Dendritic cell treated with granulocyte-macrophage colony-stimulating factor and Interleukin-4, amounts not matched to agents 40 ng/mL and 50 ng/mL, for 4 days (primary cell): ENCODE measurements at regions not wholly inside any gene's neighbourhood (a gene's known extent, or its start where the extent isn't known, plus 50 kb on each side); places are given as distances from the start of the nearest gene placed in this dataset.
"Not testable (repeated sequence)": the region's sequence is repeated elsewhere in the genome, so short reads cannot be mapped to it uniquely, and the experiment has no call there.

Source experiments
- H3K27ac Mint-ChIP-seq: one replicate; pipeline ENCODE4 v1.8.0; 2022; ENCODE audit warnings: mild to moderate bottlenecking, mixed read lengths
- H3K27me3 Mint-ChIP-seq: one replicate; pipeline ENCODE4 v1.8.0; 2022; ENCODE audit warnings: mild to moderate bottlenecking, mixed read lengths
- H3K36me3 Mint-ChIP-seq: one replicate; pipeline ENCODE4 v1.8.0; 2022; ENCODE audit warnings: low read depth, mixed read lengths
- H3K4me1 Mint-ChIP-seq: one replicate; pipeline ENCODE4 v1.8.0; 2022; ENCODE audit warnings: low read depth, mixed read lengths
- H3K4me3 Mint-ChIP-seq: one replicate; pipeline ENCODE4 v1.8.0; 2022; ENCODE audit warnings: mild to moderate bottlenecking, moderate library complexity, mixed read lengths
- H3K9me3 Mint-ChIP-seq: one replicate; pipeline ENCODE4 v1.8.0; 2022; ENCODE audit warnings: mixed read lengths
- intact Hi-C: fragments of 100-400 bp; cut with micrococcal nuclease; formaldehyde crosslinking; loops from one replicate; pipeline ENCODE4 v1.15.0; 2022

DNA sequence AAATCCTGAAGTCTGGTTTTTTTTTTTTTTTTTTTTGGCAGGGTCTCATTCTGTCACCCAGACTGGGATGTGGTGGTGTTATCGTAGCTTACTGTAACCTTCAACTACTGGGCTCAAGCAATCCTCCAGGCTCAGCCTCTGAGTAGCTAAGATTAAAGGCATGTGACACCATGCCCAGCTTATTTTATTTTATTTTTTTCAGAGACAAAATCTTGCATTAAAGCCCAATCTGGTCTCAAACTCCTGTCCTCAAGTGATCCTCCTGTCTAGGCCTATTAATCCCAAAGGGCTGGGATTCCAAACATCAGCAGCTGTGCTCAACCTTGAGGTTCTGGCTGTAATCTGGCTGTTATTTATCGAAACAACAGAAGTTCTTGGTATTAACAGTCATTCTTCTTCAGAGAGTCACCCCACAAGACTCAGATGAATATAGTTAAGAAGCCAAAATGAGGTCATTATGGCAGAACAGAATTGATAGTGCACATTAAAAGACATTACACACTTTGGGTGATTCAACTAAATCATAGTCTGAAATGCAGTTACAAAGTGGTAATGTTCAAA is 186.8 kb downstream of the USP22 start:
- intact Hi-C loops, H3K27ac Mint-ChIP-seq, H3K36me3 Mint-ChIP-seq, H3K9me3 Mint-ChIP-seq, H3K4me3 Mint-ChIP-seq: not testable (repeated sequence)
- H3K4me1 Mint-ChIP-seq = peaks cover 13% of the 10 kb centered on the region
- H3K27me3 Mint-ChIP-seq = peaks cover 29% of the 10 kb centered on the region

DNA sequence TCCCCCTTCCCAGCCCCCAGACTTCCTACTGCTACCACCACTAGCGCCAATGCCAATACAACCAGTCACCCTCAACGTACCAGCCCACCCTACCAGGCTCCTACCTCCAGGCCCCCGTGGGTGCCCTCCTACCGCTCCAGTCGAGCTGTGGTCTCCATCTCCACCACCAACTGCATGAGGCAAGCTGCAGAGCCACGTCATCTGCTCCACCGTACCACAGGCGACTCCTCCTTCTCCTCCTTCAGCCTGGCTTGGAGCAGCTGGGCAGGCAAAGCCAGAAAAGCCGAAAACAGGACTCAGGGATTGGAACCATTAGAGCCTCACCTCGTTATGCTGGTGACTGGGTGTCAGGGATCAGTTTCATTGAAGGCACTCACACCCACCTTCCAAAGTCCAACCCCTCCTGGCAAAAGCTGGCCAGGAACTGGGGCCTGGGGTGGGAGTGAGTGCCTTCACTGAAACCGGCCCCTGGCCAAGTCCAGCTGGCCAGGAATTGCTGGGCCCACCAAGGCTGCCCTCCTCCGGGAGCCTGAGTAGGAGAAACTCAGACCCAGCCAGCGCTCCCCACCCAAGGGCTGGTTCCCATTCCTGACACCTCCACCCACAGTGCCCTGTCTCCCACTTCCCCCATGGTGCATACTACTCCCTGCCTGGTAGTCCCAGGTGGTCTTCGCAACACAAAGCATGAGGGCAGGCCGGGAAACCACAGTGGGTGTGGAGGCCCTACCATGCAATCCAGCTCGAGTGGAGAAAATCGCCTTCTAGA is 176.2 kb downstream of the USP22 start:
- H3K27me3 Mint-ChIP-seq, H3K36me3 Mint-ChIP-seq, intact Hi-C loops, H3K4me3 Mint-ChIP-seq, H3K9me3 Mint-ChIP-seq, H3K4me1 Mint-ChIP-seq, H3K27ac Mint-ChIP-seq: not testable (repeated sequence)

DNA sequence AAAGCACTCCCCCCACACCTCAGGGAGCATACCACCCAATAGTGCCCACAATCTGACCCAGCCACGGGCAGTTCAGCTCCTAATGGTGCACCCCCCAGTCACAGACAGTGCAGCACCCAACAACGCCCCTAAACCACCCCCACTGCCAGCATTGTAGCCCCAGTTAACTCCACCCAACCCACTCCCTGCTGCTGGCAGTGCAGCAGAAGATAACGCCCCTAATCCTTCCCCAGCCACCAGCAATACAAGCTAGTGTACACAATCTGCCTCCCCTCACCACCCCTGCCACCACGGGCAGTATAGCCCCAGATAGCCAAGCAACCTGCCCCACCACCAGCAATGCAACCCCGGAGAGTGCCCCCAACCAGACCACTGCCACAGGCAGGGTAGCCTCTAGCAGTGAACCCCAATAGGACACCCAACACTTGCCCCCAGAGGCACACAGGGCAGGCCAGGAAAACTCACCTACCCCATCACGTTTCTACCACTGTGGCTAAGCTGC is 175.3 kb downstream of the USP22 start:
- H3K36me3 Mint-ChIP-seq, intact Hi-C loops, H3K4me1 Mint-ChIP-seq, H3K27ac Mint-ChIP-seq, H3K9me3 Mint-ChIP-seq, H3K27me3 Mint-ChIP-seq, H3K4me3 Mint-ChIP-seq: not testable (repeated sequence)

DNA sequence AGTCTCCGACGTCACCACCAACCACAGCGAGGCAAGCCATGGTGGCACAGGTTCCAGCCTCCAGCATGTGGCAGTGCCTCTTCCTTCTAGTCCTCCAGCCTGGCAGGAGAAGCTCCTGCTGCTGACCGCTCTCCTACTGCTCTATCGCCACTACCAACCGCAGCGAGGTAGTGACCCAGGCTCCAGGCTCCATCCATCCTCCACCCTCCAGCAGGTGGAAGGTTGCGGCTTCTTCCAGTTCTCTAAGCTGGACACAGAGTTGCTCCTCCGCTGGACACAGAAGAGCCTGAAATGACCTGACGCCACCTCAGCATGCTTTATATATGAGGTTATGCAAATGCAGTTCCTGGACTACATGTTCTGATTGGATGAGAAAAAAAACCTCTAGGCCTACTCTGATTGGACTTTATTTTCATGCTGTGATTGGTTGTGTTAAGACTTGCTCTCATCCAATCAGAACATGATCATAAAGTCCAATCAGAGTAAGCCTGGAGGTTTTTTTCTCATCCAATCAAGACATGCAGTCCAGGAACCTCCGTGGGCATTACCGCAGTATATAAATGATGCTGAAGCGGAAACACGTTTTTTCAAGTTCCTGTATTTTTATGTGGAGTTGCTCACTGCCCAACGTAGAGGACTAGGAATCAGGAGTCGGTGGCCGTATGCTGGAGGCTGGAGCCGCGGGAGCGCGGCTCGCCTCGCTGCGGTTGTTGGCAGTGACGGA is 174.7 kb downstream of the USP22 start:
- H3K27ac Mint-ChIP-seq, H3K27me3 Mint-ChIP-seq, H3K4me3 Mint-ChIP-seq, H3K4me1 Mint-ChIP-seq, H3K36me3 Mint-ChIP-seq, intact Hi-C loops, H3K9me3 Mint-ChIP-seq: not testable (repeated sequence)

DNA sequence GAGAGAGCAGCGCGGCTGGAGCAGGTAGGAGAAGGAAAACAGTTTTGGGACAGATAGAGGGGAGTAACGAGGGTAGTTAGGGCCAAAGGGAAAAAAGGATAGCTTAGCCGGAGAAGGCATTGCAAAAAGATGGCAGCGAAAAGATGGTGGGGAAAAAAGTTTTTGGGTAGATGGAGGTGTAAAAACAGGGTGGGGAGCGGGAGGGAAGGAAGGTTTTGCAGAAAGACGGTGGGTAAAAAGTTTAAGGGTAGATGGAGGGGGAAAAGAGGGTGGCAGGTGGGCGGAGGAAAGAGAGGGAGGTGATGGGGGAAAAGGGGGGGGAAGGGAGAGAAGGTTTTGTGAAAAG is 174.2 kb downstream of the USP22 start:
- H3K4me3 Mint-ChIP-seq, H3K9me3 Mint-ChIP-seq, intact Hi-C loops, H3K27me3 Mint-ChIP-seq, H3K27ac Mint-ChIP-seq, H3K36me3 Mint-ChIP-seq, H3K4me1 Mint-ChIP-seq: not testable (repeated sequence)

DNA sequence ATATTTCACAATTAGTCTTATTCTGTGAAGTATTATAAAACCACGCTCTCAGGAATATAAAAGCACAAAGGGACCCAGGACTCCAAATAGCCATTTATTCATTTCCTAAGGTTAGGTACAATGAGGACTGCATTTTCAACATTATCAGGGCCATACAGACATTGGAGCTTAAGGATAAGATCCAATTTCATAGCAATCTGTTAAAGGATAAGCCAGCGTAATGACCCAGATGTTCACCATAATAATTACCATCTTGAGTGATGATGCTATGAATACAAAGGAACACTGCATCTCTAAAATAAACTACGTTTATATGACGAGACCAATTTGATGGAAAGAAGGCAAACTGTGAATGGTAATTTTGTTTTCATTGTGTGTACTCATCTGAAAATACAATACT is 169.6 kb downstream of the USP22 start:
- intact Hi-C loops, H3K4me3 Mint-ChIP-seq, H3K36me3 Mint-ChIP-seq, H3K9me3 Mint-ChIP-seq, H3K4me1 Mint-ChIP-seq, H3K27ac Mint-ChIP-seq, H3K27me3 Mint-ChIP-seq: not testable (repeated sequence)

DNA sequence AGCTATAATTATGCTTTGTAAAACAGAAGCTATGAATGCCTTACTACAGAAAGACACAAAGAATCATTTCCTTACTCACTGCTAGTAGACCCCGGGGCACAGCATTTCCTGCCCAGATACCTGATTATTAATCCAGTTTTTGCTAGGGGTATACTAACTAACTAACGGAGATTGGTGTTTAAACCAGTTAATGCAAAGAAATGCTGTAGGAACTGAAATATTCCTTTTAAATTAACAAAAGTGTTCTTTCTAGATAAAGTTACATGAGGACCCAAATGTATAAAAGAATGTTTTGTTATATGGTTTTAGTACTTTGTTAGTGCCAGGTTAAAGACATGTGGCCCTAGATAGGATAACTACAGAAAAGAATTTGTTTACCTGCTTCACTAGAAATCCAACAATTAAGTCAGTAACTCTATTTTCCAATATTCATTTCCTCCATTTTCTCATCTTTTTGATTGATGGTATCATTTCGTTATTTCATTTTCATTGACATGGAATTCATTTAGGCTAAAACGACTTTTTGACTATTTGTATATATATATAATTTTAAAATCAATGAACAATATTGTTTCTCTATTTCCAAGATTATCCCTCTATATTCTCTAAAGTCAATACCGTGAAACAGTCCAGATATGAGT is 169.0 kb downstream of the USP22 start:
- H3K36me3 Mint-ChIP-seq, H3K4me3 Mint-ChIP-seq, intact Hi-C loops, H3K9me3 Mint-ChIP-seq, H3K4me1 Mint-ChIP-seq, H3K27ac Mint-ChIP-seq, H3K27me3 Mint-ChIP-seq: not testable (repeated sequence)

DNA sequence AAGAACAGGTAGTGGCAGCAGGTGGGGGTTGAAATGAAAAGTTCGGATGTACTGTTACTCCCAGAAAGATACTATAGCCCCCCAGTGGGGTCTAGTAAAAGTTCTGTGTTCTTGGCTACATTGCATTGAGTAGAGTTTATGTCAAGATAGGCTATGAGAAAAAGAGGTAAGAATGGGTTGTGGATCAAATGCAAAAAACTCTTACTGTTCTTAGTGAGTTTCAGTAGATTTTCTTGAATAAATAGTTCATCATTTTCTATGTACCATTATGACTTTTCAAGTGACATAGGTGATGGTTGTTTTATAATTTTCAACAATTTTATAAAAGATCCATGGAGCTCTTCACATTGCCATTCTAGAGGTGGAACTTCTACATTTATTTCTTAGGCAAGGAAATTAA is 165.4 kb downstream of the USP22 start:
- H3K4me1 Mint-ChIP-seq, H3K4me3 Mint-ChIP-seq, H3K27me3 Mint-ChIP-seq, H3K27ac Mint-ChIP-seq, H3K36me3 Mint-ChIP-seq, H3K9me3 Mint-ChIP-seq, intact Hi-C loops: not testable (repeated sequence)

DNA sequence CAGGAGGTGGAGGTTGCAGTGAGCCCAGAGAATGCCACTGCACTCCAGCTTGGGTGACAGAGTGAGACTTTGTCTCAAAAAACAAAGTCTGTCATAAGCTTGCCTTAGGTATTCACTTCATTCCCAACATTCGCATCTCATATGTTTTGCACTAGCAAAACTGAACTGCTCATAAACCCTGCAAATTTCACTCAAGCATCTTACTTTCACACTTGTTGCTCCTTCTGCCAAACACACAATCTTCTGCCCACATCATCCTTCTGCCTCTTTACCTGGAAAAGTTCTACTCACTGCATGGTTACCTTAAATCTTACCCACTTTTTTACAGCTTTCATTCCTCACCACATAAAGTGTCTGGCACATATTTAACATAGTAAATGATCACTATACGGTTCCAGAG is 152.5 kb downstream of the USP22 start:
- H3K36me3 Mint-ChIP-seq = no peaks in the 10 kb centered on the region
- peaks cover 4% of the 10 kb centered on the region for H3K27me3 Mint-ChIP-seq
- H3K9me3 Mint-ChIP-seq = no peaks in the 10 kb centered on the region
- no peak overlapping the region for H3K27ac Mint-ChIP-seq
- no peaks in the 10 kb centered on the region for H3K4me1 Mint-ChIP-seq
- intact Hi-C loops = no loop called here
- no peak overlapping the region for H3K4me3 Mint-ChIP-seq

DNA sequence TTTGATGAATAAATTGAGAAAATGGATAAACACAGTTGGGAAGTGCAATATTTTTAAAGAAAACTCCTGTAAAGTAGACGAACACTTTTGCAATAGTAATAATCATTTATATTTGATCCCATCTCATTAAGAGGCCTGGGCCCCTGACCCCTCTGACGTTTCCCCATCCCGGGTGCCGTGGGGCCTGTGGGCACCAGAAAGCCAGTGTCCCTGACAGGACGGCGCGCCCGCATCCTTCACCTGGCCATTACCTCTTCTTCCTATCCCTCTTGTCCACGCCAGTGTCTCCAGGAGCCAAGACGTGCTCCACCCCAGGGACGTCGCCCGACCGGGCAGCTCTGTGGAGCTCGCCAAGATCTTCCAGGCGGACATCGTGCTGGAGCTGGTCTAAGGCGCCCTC is 147.4 kb downstream of the USP22 start:
- H3K36me3 Mint-ChIP-seq, H3K4me3 Mint-ChIP-seq, H3K4me1 Mint-ChIP-seq, H3K9me3 Mint-ChIP-seq, H3K27ac Mint-ChIP-seq, intact Hi-C loops: not testable (repeated sequence)
- H3K27me3 Mint-ChIP-seq = peaks cover 14% of the 10 kb centered on the region

DNA sequence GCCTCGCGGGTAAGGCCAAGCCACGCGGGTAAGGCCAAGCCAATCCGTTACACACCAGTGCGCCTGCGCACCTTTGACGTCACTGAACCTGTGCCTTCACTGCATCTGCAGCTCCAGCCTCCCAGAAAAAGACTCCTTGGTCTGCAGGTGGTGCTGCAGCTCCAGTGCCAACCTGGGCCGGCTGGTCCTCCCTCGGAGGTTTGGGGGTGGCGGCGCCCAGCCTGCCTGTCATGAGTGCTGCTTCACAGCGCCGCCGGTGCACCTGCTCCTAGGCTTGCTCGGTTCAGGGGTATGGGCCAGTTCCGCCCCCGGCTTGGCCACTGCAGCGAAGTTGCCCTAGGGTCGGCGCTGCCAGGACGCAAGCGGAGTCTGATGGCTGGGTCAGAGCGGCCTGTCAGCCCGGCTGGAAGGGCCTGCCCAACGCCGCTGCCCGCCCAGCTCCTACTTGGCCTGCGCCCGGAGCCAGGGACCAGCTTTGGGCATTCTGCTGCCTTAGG is 146.6 kb downstream of the USP22 start:
- intact Hi-C loops = no loop called here
- no peak overlapping the region for H3K27ac Mint-ChIP-seq
- H3K4me3 Mint-ChIP-seq = no peak overlapping the region

DNA sequence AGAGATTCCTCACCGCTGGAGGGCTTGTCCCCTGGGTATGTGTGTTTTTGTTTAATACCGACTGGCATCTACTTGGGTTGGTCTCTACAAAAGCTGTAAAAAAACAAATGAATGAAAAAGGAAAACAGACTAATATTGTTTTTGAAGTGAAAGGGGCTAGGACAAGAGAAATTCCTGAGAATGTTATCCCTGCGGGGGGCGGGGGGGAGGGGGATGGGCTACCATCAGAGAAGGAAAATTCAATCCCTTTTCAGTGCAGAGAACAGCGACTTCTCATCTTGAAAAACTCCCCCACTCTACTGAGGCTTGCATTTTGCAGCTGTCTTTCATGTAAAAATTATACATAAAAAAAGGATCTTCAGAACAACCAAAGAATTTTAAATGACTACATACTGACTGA is 144.1 kb downstream of the USP22 start:
- H3K4me3 Mint-ChIP-seq, H3K36me3 Mint-ChIP-seq, H3K9me3 Mint-ChIP-seq, H3K27ac Mint-ChIP-seq, intact Hi-C loops, H3K4me1 Mint-ChIP-seq: not testable (repeated sequence)
- H3K27me3 Mint-ChIP-seq = peaks cover 39% of the 10 kb centered on the region

More for the DNA sequence above, 146.6 kb downstream of the USP22 start:
- Mint-ChIP-seq H3K36me3 (no peaks in the 10 kb centered on the region), H3K9me3 (no peaks in the 10 kb centered on the region), H3K4me1 (no peaks in the 10 kb centered on the region), H3K27me3 (peaks cover 17% of the 10 kb centered on the region)

DNA sequence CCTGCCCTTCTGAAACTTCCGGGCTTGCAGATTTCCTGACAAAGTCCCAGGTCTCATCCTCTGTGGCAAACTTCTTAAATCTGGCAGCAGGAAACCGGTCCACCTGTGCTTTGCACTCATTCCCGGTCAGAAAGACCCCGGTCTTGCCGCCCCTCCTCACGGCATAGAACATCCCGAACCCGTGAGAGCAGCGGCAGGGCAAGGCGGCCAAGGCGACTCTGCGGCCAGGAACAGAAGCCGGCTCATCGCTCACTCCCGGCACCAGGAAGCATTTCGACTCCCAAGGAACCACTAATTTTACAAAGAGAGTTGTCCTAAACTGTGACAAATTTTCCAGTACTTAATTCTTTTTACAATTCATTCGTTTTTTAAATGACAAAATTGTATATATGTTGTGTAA is 140.3 kb downstream of the USP22 start:
- intact Hi-C loops, H3K36me3 Mint-ChIP-seq, H3K9me3 Mint-ChIP-seq, H3K4me1 Mint-ChIP-seq, H3K27ac Mint-ChIP-seq, H3K4me3 Mint-ChIP-seq: not testable (repeated sequence)
- peaks cover 43% of the 10 kb centered on the region for H3K27me3 Mint-ChIP-seq

DNA sequence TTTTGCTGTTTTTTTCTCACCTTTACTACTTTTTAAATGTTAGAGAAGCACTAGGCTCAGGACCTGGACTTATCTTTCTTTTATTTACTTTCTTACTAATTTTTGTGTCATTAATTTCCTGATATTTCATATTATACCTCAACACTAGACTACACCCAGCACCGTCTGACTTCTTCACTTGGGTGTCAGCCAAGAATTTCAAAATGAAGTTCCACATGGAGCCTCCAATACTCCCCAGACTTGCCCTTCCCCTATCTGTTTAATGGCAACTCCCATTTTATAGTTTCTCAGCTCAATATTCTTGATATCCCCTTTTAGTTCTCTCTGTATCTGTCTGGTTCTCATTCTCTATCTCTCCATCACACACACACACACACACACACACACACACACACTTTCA is 139.3 kb downstream of the USP22 start:
- H3K9me3 Mint-ChIP-seq, H3K4me1 Mint-ChIP-seq, intact Hi-C loops, H3K4me3 Mint-ChIP-seq, H3K27ac Mint-ChIP-seq, H3K36me3 Mint-ChIP-seq: not testable (repeated sequence)
- H3K27me3 Mint-ChIP-seq = peaks cover 40% of the 10 kb centered on the region
